ENCODE measurements at regions not wholly inside any gene's neighbourhood (a gene's known extent, or its start where the extent isn't known, plus 50 kb on each side); places are given as distances from the start of the nearest gene placed in this dataset.

GRCh38 chr12:126742241-126742641 lies 1524.7 kb upstream of the TMEM132C start:
- TF ChIP-seq CTCF (IDR thresholded peaks at IDR 0.05) (no peak), POLR2A (IDR thresholded peaks at IDR 0.05) (no peak)
- Histone ChIP-seq H3K36me3 (replicated peaks in 1 of 2) (no peaks in the 10 kb centered on the region), H3K27ac (no peak overlapping the region), H3K4me3 (no peak overlapping the region), H3K4me1 (replicated peaks in 1 of 2) (no peaks in the 10 kb centered on the region), H3K9me3 (replicated peaks in 1 of 3) (no peaks in the 10 kb centered on the region), H3K27me3 (no peaks in the 10 kb centered on the region)
- intact Hi-C loops (cut with DNase I), result loop anchor here in 1 of 2 donors (10.0 kb wide), 1 partner anchor 1557 kb away; the partner anchor contains the start of gene TMEM132B
- WGBS, 4 donors, result 69 to 85% (median 74%) methylated on average over 4 to 9 of the region's 9 CpGs
- no peak for DNase-seq

GRCh38 chr12:126747530-126748149 lies 1519.3 kb upstream of the TMEM132C start:
- intact Hi-C loops (cut with DNase I), result loop anchor here in 1 of 2 donors (10.0 kb wide), 1 partner anchor 1563 kb away; the partner anchor contains the start of gene TMEM132B
- TF ChIP-seq POLR2A (IDR thresholded peaks at IDR 0.05), result no peak
- peak; percentile 58 to 88 (median 68) for TF ChIP-seq CTCF (IDR thresholded peaks at IDR 0.05)
- H3K36me3 ChIP-seq (replicated peaks in 1 of 2), result no peaks in the 10 kb centered on the region
- peak; percentile 31 to 64 (median 44) for DNase-seq
- no peak overlapping the region for H3K4me3 ChIP-seq
- H3K4me1 ChIP-seq (replicated peaks in 1 of 2), result no peaks in the 10 kb centered on the region
- no peak overlapping the region for H3K27ac ChIP-seq
- WGBS, 4 donors, result 48 to 55% (median 53%) methylated on average over 11 of the region's 11 CpGs
- H3K9me3 ChIP-seq (replicated peaks in 1 of 3), result no peaks in the 10 kb centered on the region
- no peaks in the 10 kb centered on the region for H3K27me3 ChIP-seq

GRCh38 chr12:126752021-126752420 lies 1514.9 kb upstream of the TMEM132C start:
- H3K9me3 ChIP-seq (replicated peaks in 1 of 3), result no peaks in the 10 kb centered on the region
- no peak overlapping the region for H3K4me3 ChIP-seq
- 52 to 66% (median 60%) methylated on average over 4 of the region's 4 CpGs for WGBS, 4 donors
- no peaks in the 10 kb centered on the region for H3K36me3 ChIP-seq (replicated peaks in 1 of 2)
- TF ChIP-seq CTCF (IDR thresholded peaks at IDR 0.05) (no peak), POLR2A (IDR thresholded peaks at IDR 0.05) (no peak)
- intact Hi-C loops (cut with DNase I), result no loop called here
- no peak overlapping the region for H3K27ac ChIP-seq
- no peaks in the 10 kb centered on the region for H3K27me3 ChIP-seq
- no peak for DNase-seq
- no peaks in the 10 kb centered on the region for H3K4me1 ChIP-seq (replicated peaks in 1 of 2)

- no peak overlapping the region for H3K4me3 ChIP-seq
Measured at GRCh38 chr12:126757326-126757725, 1509.6 kb upstream of the TMEM132C start.

More at GRCh38 chr12:126757326-126757725, 1509.6 kb upstream of the TMEM132C start:
- Histone ChIP-seq H3K27ac (no peak overlapping the region), H3K27me3 (no peaks in the 10 kb centered on the region), H3K36me3 (replicated peaks in 1 of 2) (no peaks in the 10 kb centered on the region), H3K9me3 (replicated peaks in 1 of 3) (no peaks in the 10 kb centered on the region), H3K4me1 (replicated peaks in 1 of 2) (no peaks in the 10 kb centered on the region)
- DNase-seq, result no peak
- 68 to 77% (median 77%) methylated on average over 2 of the region's 2 CpGs for WGBS, 4 donors
- no peak for TF ChIP-seq POLR2A (IDR thresholded peaks at IDR 0.05)
- no peak for TF ChIP-seq CTCF (IDR thresholded peaks at IDR 0.05)
- intact Hi-C loops (cut with DNase I), result no loop called here

All from adrenal gland (tissue), 9 donors.